Ramos (cell line): ENCODE measurements at regions not wholly inside any gene's neighbourhood (a gene's known extent, or its start where the extent isn't known, plus 50 kb on each side); places are given as distances from the start of the nearest gene placed in this dataset.
"Not testable (repeated sequence)": the region's sequence is repeated elsewhere in the genome, so short reads cannot be mapped to it uniquely, and the experiment has no call there.

Source experiments
- in situ Hi-C: fragments of 300-500 bp; cut with MboI; formaldehyde crosslinking; loops from one replicate; pipeline ENCODE4 v1.14.3; 2022; ENCODE audit warnings: low sequenced_read_pairs; ENCODE audit not compliant: unreplicated experiment

DNA sequence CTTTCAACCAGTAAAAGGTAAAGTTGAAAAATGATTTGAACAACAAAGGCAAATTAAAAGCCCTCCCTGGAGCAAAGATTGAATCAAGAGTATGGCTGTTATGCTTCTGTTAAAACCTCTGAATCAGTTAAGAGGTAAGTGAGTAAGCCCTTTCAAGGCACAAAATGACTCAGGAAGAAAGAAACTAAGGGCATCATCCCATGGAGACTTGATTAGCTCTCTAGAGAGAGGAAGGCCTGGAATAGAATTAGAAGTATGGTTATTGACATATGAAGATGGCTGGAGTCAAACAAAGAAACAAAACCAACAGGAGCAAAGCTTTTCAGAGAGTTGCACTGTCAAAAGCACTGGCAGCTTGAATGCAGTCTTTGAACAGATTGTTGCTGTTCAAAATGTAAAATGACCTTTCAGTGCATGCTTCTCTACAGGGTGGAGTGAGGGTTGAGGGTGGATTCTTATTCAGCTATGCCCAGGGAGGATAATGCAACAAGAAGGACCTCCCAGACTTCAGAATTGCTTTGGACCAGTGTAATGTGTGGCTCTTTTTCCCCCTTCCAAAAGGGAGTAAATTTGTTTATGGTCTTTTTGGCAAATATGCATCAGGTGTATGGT is 365.5 kb downstream of the GBA3 start:
- in situ Hi-C loops, result no loop called here

DNA sequence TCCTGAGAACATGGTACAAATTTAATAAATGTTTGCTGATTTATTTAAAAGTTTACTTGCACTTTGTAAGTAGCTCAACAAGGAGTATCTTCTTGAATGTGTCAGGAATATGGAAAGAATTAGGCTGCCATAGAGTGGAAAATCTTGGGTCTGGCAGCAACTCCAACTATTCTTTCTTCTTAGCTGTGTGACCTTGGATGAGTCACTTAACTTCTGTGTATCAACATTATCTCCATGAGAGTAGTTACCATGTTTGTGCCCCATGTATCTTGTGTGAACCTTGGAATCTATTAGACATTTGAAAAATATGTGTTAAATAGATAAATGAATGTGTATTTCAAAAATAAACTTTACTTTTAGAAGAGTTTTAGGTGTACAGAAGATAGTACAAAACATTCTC is 348.8 kb downstream of the GBA3 start:
- in situ Hi-C loops, result no loop called here

GRCh38 chr4:23040539-23040938 is 347.8 kb downstream of the GBA3 start:
- in situ Hi-C loops, result no loop called here

DNA sequence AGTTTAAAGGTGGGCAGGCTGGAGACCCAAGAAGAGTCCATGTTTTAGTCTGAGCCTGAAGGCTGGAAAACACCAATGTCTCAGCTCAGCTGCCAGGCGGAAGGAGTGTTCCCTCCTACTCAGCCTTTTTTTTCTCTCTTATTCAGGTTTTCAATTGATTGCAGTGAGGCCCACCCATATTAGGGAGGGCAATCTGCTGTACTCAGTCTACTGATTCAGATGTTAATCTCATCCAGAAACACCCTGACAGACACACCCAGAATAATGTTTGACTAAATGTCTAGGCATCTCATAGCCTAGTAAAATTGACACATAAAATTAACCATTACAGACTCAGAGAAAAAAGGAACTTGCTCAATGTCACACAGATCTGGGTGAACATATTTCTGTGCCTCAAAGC is 347.1 kb downstream of the GBA3 start:
- in situ Hi-C loops, result no loop called here

DNA sequence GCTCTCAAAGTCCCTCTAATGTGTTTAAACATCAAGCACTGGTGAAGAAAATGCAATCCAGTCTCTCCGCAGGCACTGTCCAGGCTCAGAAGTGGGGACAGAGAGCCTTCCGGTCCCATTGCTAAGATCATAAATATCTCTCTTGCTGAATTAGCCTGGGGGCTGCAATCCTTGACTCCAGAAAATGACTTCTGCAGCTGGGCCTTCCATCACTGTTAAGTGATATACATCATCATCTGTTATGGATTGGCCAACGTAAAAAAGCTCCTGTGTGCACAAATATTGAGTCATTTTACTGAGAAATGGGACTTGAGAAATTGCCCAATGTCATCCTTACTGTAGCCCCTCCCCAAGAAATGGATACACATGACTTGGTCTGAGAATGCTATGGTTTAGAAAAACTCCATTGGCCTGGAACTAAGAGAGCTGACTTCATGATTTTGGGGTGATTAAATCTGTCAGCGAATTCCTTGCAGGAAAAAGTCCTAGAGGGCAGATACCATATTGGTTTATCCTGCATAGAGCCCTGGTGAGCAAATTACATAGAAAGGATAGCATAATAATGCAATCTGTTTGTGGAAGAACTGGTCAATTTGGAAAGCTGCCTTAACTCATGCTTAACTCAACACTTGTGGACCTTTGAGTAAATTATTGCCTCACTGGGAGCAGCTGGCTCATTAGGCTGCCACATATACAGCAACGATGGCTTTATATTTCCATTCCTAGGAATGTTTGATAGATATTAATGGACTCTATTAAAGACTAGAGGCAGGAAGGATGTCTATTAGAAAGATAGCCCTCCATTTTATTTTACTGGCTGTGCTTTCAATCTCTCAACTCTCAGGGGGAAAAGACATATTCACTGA is 346.1 kb downstream of the GBA3 start:
- in situ Hi-C loops, result no loop called here

DNA sequence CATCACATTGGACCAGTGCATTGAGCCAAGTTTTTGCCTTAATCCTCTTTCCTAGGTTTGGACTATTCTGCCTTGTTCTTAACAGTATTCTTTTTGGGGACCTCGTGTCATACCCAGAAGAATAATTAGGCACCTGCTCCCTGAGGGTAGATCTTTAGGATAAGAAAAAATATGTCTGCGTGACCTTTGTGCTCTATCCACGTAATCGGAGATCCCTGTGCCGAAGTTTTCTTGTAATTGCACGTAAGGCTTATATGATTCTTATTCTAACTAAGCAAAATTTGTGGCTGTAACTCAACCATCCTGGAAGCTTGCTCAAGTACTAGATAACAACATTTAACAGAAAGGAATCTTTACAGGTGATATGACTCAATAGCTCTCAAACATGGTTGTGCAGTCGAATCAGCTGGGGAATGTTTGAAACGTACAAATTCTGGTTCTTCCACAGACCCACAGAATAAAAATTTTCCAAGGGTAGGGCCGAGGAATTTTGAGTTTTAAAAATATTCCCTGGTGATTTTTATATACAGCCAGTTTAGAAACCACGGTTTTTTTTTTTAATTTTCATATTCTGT is 344.3 kb downstream of the GBA3 start:
- in situ Hi-C loops, result no loop called here

DNA sequence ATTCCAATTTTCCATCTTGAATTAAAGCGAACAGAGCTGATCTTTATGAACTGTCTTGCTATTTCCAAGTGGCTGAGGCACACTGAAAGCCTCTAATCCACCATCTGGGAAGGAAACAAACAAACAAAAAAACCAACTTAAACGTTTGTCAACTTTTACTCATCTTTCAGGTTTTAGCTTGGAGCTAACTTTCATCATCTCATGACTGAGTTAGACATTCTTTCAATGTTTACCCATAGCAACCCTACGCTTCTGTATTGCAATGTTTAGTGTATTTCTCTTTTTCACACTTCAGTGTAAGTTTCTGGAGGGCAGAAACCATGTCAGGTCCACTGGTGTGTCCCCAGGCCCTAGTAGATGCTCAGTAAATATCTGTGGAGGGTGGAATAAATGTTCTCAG is 343.8 kb downstream of the GBA3 start:
- in situ Hi-C loops, result no loop called here

DNA sequence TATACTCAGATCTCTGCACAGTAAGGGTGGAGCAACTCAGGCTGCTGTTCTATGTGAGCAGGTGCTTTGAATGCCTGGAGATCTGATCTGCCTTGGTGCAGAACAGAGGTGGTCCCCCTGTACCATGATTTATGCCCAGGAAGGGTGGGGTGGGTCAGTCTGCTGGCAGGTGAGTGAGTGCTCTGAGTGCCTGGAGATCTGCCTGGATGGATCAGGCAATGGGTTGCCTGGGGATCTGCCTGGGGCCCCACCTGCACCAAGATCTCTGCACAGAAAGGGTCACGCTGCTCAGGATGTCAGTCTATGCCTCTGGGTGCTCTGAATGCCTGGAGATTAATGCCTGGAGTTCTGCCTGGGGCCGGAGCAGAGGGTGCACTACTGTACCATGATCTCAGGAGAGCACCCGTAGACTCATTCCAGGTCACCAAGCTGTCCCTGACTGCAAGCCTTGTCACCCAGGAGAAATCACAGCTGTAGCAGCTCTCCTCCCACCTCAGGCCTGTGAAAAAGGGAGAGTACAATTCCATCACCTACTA is 342.9 kb downstream of the GBA3 start:
- in situ Hi-C loops, result no loop called here

DNA sequence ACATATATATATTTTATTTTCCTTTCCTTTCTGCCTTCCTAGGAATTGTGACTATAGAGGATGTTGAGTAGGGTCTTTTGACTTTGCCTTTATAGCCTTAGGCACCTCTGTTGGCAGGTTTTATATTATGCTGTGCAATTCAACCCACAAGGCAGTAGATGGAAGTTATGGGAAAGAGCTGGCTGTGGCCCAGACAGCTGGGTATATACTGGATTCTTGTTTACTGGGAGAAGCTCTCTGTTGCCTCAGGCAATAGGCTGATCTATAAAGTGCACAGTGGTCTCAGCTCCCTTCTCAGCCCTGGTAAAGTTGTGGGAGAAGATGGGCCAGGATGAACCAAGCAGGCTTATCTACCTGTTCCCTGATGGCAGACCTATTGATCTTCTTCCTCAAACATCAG is 342.0 kb downstream of the GBA3 start:
- in situ Hi-C loops, result no loop called here

- in situ Hi-C loops, result no loop called here
Observed at GRCh38 chr4:23033796-23034195, 341.1 kb downstream of the GBA3 start.

GRCh38 chr4:23028875-23029274 is 336.1 kb downstream of the GBA3 start:
- in situ Hi-C loops, result no loop called here

- in situ Hi-C loops, result no loop called here
Observed at GRCh38 chr4:23023666-23024065, 330.9 kb downstream of the GBA3 start.

GRCh38 chr4:23023121-23023520 is 330.4 kb downstream of the GBA3 start:
- in situ Hi-C loops, result no loop called here

DNA sequence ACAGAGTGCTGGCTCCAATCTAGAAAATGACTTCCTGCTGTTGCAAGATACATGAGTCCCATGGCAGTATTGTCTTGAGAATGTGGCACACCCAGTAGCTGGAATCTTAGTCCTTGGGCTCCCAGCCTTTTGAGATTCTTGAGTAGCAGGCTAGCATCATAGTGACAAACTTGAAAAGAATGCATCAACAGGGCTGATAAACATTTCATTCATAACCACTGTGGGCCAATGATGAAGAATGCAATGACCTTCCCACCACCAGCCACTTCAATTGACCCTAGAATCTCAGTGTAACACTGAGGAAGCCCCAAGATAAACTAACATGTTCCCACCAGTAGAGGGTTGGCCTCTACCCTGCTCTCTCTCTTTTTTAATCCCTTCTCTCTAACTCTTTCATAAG is 329.3 kb downstream of the GBA3 start:
- in situ Hi-C loops, result no loop called here

DNA sequence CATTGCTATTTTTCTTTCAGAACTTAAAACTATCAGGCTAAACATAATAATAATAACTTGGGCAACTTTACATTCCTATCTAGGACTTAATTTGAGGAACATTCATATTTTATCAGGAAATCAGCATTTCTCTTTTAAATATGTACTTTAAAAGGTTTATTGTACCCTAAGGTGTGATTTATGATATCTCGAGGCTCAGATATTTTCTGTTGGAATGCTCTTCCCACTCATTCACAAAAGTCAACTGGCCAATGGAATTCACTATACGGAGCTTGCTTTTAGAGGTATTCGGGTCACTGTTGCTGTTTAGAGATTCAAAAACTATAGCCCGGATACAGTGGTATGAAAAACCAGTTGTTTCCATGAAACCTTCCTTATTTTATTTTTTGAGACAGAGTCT is 328.3 kb downstream of the GBA3 start:
- in situ Hi-C loops, result no loop called here

DNA sequence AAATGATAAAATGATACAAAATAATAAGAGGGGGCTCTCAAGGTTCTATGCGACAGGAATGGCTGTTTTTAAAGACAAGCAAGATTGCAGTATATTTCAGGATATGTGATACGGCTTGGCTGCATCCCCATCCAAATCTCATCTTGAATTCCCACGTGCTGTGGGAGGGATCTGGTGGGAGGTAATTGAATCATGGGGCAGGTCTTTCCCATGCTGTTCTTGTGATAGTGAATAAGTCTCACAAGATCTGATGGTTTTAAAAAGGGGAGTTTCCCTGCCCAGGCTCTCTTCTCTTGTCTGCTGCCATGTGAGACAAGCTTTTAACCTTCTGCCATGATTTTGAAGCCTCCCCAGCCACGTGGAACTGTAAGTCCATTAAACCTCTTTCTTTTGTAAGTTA is 327.7 kb downstream of the GBA3 start:
- in situ Hi-C loops, result not testable (repeated sequence)

DNA sequence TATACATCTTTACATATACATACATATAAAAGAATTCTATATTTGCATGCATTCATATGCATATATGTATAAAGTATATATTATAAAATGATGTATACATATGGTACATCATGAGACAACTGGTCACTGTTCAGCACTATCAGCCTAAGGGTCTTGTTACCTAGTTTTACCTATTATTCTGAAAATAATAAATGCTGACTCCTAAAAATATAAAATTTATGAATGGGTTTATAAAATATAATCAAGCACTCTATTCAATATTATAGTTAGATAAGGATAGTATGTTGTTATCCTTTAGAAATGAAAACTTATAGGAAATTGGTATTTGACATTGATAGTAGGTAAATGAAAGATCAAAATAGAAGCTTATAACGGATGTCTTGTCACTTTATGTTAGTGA is 324.2 kb downstream of the GBA3 start:
- in situ Hi-C loops, result no loop called here

- in situ Hi-C loops, result no loop called here
Observed at GRCh38 chr4:23015821-23016220, 323.1 kb downstream of the GBA3 start.

DNA sequence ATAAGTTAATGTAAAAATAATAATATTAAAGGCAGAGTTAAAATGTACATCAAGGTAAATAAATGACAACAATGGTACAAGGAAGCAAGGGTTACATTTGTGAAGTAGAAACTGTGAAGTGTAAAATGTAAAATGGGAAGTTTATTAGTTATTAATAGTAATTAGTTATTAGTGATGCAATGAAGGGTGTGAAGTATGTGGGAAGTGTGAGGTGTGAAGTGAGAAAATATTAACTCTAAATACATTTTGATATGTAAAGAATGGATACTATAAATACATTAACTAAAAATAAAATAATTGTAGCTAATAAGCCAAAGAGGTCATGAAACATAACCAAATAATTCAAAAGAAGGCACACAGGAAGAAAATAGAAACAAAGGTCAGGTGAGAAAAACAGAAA is 316.4 kb downstream of the GBA3 start:
- in situ Hi-C loops, result no loop called here

DNA sequence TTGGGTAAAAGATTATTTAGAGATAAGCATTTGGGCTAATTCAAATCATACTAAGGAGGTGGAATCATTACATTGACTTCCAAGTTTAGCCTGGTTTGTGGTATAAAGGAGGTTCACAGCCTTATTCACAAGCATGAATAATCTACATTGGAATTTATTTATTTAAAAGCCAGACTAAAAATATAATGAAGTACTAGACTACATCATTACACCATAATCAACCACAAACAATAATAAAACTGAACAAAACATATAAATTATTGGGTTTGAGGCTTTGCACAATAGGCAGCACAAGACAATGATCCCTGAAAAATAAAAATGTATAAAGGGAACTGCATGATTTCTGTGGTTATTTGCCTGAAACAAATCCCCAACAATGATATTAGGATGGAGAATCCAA is 314.0 kb downstream of the GBA3 start:
- in situ Hi-C loops, result no loop called here

DNA sequence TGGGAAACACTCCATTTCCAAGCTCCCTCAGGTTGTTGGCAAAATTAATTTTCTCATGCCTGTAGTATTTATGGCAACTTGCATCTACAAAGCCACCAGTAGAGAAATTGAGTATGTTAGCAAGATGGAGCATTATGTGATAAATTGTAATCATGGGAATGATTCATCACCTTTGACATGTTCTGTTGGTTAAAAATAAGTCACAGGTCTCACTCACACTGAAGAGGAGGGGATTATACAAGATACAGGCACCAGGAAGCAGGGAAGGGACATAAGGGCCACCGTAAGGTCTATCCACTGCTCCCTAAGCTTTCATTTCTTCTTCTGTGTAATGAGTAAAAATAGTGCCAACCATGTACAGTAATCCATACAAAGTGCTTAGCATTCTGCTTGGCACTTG is 313.0 kb downstream of the GBA3 start:
- in situ Hi-C loops, result no loop called here
